ENCODE measurements at regions not wholly inside any gene's neighbourhood (a gene's known extent, or its start where the extent isn't known, plus 50 kb on each side); places are given as distances from the start of the nearest gene placed in this dataset.

DNA sequence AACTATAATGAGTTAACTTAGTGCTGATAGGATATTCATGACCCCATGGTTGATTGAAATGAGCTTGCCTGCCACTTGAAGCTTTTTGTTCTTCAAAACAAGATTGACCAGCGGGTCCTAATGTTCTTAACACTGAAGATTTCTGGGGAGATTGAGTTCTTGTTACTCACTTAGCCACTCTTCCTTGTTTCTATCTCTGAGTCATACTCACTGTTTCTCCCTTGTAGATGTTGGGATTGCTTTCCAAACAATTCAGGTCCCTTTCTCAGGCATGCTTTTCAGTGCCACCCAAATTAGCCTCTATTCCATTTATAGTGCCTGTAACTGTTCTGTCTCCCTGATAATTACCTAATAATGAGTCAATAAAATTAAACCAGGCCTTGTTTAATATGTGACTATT, 517.0 kb downstream of the SQOR start:
- Histone ChIP-seq H3K27ac (no peak overlapping the region), H3K4me2 (no peak overlapping the region), H3K9me3 (no peaks in the 10 kb centered on the region), H3K4me1 (no peaks in the 10 kb centered on the region), H3K4me3 (no peak overlapping the region)
- DNase-seq (ENCODE audit: low read depth in 1 of 2, low spot score in 1 of 2): no peak
- TF ChIP-seq POLR2AphosphoS2 (conservative IDR thresholded peaks at IDR 0.05; ENCODE audit: low read length): no peak
- no peak for TF ChIP-seq KDM1A (IDR thresholded peaks at IDR 0.05; ENCODE audit: low read depth)
- WGBS (ENCODE audit: missing lambda C conversion rate): 0% methylated on average over 1 of the region's 1 CpG
- FAIRE-seq: no peak
- ChIA-PET CTCF (no interaction called here), POLR2A (no interaction called here)
- no peak for ATAC-seq

DNA sequence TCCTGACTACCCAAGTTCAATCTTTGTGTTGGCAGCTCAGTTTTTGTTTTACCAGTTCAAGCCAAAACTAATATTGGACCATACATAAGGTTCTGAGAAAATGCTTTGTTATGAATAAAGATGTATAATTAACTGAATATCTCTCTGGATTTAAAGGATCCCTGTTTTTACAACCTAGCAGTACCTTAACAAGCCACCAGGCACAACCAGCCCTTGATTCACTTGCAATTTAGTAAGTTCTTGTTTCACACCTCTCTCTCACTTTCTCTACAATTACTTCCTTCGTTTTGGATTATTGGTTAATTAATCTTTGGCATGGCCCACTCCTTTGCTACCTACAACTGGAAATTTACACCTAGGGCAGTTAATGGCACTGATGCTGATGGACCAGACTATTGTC, 531.9 kb downstream of the SQOR start:
- Histone ChIP-seq H3K4me3 (no peak overlapping the region), H3K4me2 (no peak overlapping the region), H3K27ac (no peak overlapping the region), H3K9me3 (no peaks in the 10 kb centered on the region), H3K4me1 (no peaks in the 10 kb centered on the region)
- 0% methylated on average over 1 of the region's 1 CpG for WGBS (ENCODE audit: missing lambda C conversion rate)
- TF ChIP-seq FOXS1 (CRISPR knock-in tag; IDR thresholded peaks at IDR 0.05) (no peak), TP53 (CRISPR knock-in tag; IDR thresholded peaks at IDR 0.05) (no peak), PHF8 (IDR thresholded peaks at IDR 0.05; ENCODE audit: borderline replicate concordance, low read depth) (no peak), HOXA7 (CRISPR knock-in tag; IDR thresholded peaks at IDR 0.05) (no peak), NFE2L2 (conservative IDR thresholded peaks at IDR 0.05; ENCODE audit: low read length) (no peak), RFX5 (IDR thresholded peaks at IDR 0.05) (no peak), ESRRA (IDR thresholded peaks at IDR 0.05; ENCODE audit: borderline replicate concordance, low read length) (no peak), JUN (IDR thresholded peaks at IDR 0.05) (no peak), ZSCAN20 (CRISPR knock-in tag; IDR thresholded peaks at IDR 0.05) (no peak), BHLHE40 (IDR thresholded peaks at IDR 0.05; ENCODE audit: low read depth, low read length) (no peak), KDM5A (IDR thresholded peaks at IDR 0.05) (no peak), CHD2 (IDR thresholded peaks at IDR 0.05; ENCODE audit: low read length, partially characterized antibody) (no peak), HDAC2 (IDR thresholded peaks at IDR 0.05) (no peak), MYC (IDR thresholded peaks at IDR 0.05; ENCODE audit: borderline replicate concordance, low read length) (no peak), JUNB (IDR thresholded peaks at IDR 0.05) (no peak), SREBF2 (IDR thresholded peaks at IDR 0.05) (no peak), RARB (CRISPR knock-in tag; IDR thresholded peaks at IDR 0.05) (no peak)
- TF ChIP-seq, protein P1, sequence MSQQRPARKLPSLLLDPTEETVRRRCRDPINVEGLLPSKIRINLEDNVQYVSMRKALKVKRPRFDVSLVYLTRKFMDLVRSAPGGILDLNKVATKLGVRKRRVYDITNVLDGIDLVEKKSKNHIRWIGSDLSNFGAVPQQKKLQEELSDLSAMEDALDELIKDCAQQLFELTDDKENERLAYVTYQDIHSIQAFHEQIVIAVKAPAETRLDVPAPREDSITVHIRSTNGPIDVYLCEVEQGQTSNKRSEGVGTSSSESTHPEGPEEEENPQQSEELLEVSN (IDR thresholded peaks at IDR 0.05; ENCODE audit: borderline replicate concordance, low read depth): no peak
- TF ChIP-seq, protein P2, sequence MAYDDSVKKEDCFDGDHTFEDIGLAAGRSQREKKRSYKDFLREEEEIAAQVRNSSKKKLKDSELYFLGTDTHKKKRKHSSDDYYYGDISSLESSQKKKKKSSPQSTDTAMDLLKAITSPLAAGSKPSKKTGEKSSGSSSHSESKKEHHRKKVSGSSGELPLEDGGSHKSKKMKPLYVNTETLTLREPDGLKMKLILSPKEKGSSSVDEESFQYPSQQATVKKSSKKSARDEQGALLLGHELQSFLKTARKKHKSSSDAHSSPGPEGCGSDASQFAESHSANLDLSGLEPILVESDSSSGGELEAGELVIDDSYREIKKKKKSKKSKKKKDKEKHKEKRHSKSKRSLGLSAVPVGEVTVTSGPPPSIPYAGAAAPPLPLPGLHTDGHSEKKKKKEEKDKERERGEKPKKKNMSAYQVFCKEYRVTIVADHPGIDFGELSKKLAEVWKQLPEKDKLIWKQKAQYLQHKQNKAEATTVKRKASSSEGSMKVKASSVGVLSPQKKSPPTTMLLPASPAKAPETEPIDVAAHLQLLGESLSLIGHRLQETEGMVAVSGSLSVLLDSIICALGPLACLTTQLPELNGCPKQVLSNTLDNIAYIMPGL (CRISPR knock-in tag; IDR thresholded peaks at IDR 0.05; ENCODE audit: borderline replicate concordance): no peak
- ChIA-PET POLR2A (no interaction called here), CTCF (no interaction called here)
- ATAC-seq: no peak
- DNase-seq (ENCODE audit: low read depth in 1 of 2, low spot score in 1 of 2): no peak
- no peak for FAIRE-seq

DNA sequence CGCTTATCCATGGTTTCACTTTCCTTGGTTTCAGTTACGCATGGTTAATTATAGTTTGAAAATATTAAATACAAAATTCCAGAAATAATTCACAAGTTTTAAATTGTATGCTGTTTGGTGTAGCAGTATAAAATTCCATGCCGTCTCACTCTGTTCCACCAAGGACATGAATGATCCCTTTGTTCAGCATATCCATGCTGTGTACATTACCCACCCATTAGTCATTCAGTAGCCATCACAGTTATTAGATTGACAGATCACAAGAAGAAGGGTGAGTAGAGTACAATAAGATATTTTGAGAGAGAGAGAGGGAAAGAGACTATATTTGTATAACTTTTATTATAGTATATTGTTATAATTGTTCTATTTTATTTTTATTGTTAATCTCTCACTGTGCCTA, 535.5 kb downstream of the SQOR start:
- H3K27ac ChIP-seq: no peak overlapping the region
- TF ChIP-seq SMC3 (IDR thresholded peaks at IDR 0.05) (no peak), POLR2AphosphoS2 (conservative IDR thresholded peaks at IDR 0.05; ENCODE audit: low read length) (no peak), NFE2L2 (conservative IDR thresholded peaks at IDR 0.05; ENCODE audit: low read length) (no peak), EHF (CRISPR knock-in tag; IDR thresholded peaks at IDR 0.05) (no peak)
- TF ChIP-seq, protein P3, sequence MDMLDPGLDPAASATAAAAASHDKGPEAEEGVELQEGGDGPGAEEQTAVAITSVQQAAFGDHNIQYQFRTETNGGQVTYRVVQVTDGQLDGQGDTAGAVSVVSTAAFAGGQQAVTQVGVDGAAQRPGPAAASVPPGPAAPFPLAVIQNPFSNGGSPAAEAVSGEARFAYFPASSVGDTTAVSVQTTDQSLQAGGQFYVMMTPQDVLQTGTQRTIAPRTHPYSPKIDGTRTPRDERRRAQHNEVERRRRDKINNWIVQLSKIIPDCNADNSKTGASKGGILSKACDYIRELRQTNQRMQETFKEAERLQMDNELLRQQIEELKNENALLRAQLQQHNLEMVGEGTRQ (IDR thresholded peaks at IDR 0.05): no peak
- TF ChIP-seq, protein P4, sequence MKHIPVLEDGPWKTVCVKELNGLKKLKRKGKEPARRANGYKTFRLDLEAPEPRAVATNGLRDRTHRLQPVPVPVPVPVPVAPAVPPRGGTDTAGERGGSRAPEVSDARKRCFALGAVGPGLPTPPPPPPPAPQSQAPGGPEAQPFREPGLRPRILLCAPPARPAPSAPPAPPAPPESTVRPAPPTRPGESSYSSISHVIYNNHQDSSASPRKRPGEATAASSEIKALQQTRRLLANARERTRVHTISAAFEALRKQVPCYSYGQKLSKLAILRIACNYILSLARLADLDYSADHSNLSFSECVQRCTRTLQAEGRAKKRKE (CRISPR knock-in tag; IDR thresholded peaks at IDR 0.05; ENCODE audit: low read depth): no peak
- H3K4me1 ChIP-seq: no peaks in the 10 kb centered on the region
- ChIA-PET CTCF (no interaction called here), POLR2A (no interaction called here)
- no peak for DNase-seq (ENCODE audit: low read depth in 1 of 2, low spot score in 1 of 2)
- no peak for FAIRE-seq
- WGBS (ENCODE audit: missing lambda C conversion rate): 15% methylated on average over 3 of the region's 3 CpGs
- no peak overlapping the region for H3K4me2 ChIP-seq
- ATAC-seq: no peak
- H3K4me3 ChIP-seq: no peak overlapping the region
- no peaks in the 10 kb centered on the region for H3K9me3 ChIP-seq

All from A549 (cell line).